CD4-positive, alpha-beta T cell (primary cell): ENCODE measurements at regions not wholly inside any gene's neighbourhood (a gene's known extent, or its start where the extent isn't known, plus 50 kb on each side); places are given as distances from the start of the nearest gene placed in this dataset.

Experiments
- ATAC-seq: fragments of 200-7000 bp; cut with Tn5 transposase; one replicate; pipeline ENCODE4 v1.10.0; 2022; ENCODE audit warnings: mild to moderate bottlenecking; ENCODE audit not compliant: poor library complexity
- CTCF ChIA-PET: fragments of 350-600 bp; sonication (Branson Sonifier 250); formaldehyde crosslinking; loops from one replicate; lab custom pipeline; 2021; ENCODE audit warnings: antibody characterized with exemption, inconsistent platforms; lab: Charles Lee
- POLR2A ChIA-PET: fragments of 350-600 bp; sonication (Branson Sonifier 250); formaldehyde crosslinking; loops from one replicate; lab custom pipeline; 2021; ENCODE audit warnings: antibody characterized with exemption, inconsistent platforms; lab: Charles Lee
- DNase-seq, 14 experiments: peaks; one replicate each; pipeline ENCODE4 v3.0.0-alpha.2; 2013 to 2020; ENCODE audit warnings: mixed read lengths in 2 of 14
- H3K27ac ChIP-seq, 2 donors: one replicate each; pipeline versions ENCODE4 v1.5.1 to v1.7.0; 2013; ENCODE audit warnings: low read length in 2 of 2, low read depth in 1 of 2, mild to moderate bottlenecking in 1 of 2
- H3K27me3 ChIP-seq, 2 experiments: 1 replicate in 1 of 2; 2 replicates in 1 of 2; pipeline versions ENCODE4 v1.6.1 to v1.7.0; 2013; ENCODE audit warnings: low read length in 2 of 2, control low read depth in 1 of 2, mild to moderate bottlenecking in 1 of 2, moderate library complexity in 1 of 2; ENCODE audit not compliant: insufficient read depth in 2 of 2, control insufficient read depth in 1 of 2
- H3K36me3 ChIP-seq: one replicate; pipeline ENCODE4 v1.6.1; 2013; ENCODE audit warnings: low read length, control low read depth; ENCODE audit not compliant: insufficient read depth
- H3K4me1 ChIP-seq: one replicate; pipeline ENCODE4 v1.6.1; 2013; ENCODE audit warnings: low read length, control low read depth; ENCODE audit not compliant: insufficient read depth
- H3K4me3 ChIP-seq: one replicate; pipeline ENCODE4 v1.5.1; 2013; ENCODE audit warnings: mild to moderate bottlenecking, low read length, moderate library complexity
- H3K9me3 ChIP-seq, 2 experiments: 1 replicate in 1 of 2; 2 replicates in 1 of 2; pipeline versions ENCODE4 v1.6.1 to v1.7.0; 2013; ENCODE audit warnings: low read length in 2 of 2, mild to moderate bottlenecking in 2 of 2, control low read depth in 1 of 2, moderate library complexity in 1 of 2; ENCODE audit not compliant: control insufficient read depth in 1 of 2, insufficient read depth in 1 of 2
- H3K27ac Mint-ChIP-seq: one replicate; pipeline ENCODE4 v1.8.0; 2020; ENCODE audit warnings: mixed read lengths
- H3K27me3 Mint-ChIP-seq: one replicate; pipeline ENCODE4 v1.8.0; 2021; ENCODE audit warnings: mixed read lengths
- H3K36me3 Mint-ChIP-seq: one replicate; pipeline ENCODE4 v1.8.0; 2021; ENCODE audit warnings: low read depth, mixed read lengths
- H3K4me1 Mint-ChIP-seq: one replicate; pipeline ENCODE4 v1.8.0; 2021; ENCODE audit warnings: low read depth, mixed read lengths
- H3K4me3 Mint-ChIP-seq: one replicate; pipeline ENCODE4 v1.8.0; 2020; ENCODE audit warnings: mild to moderate bottlenecking, mixed read lengths
- H3K9me3 Mint-ChIP-seq: one replicate; pipeline ENCODE4 v1.8.0; 2020; ENCODE audit warnings: mixed read lengths
- CTCF ChIP-seq: fragments of 200-600 bp; IDR thresholded peaks from one replicate; pipeline ENCODE4 v1.8.0; 2022; ENCODE audit warnings: antibody characterized with exemption, mild to moderate bottlenecking
- intact Hi-C, 2 experiments: fragments of 100-400 bp; cut with DNase I in 1 of 2; cut with micrococcal nuclease in 1 of 2; formaldehyde crosslinking; loops; one replicate each; pipeline versions ENCODE4 v1.15.1 to v1.9.0; 2023 to 2025; cut with DNase I, micrococcal nuclease

- H3K9me3 Mint-ChIP-seq, result peaks cover 18% of the 10 kb centered on the region
- H3K36me3 Mint-ChIP-seq, result no peaks in the 10 kb centered on the region
- no peak overlapping the region for H3K27ac Mint-ChIP-seq
- ChIA-PET POLR2A (no interaction called here), CTCF (no interaction called here)
- H3K4me3 Mint-ChIP-seq, result no peak overlapping the region
- no peaks in the 10 kb centered on the region for H3K27me3 Mint-ChIP-seq
- no peak overlapping the region for H3K27ac ChIP-seq
- ATAC-seq (no peak), DNase-seq (no peak)
- H3K36me3 ChIP-seq, result no peaks in the 10 kb centered on the region
- peaks cover 17 to 35% of the 10 kb centered on the region in 2 experiments for H3K9me3 ChIP-seq
- no peak overlapping the region for H3K4me3 ChIP-seq
- no peak for TF ChIP-seq CTCF
- H3K4me1 ChIP-seq, result no peaks in the 10 kb centered on the region
- no peaks in the 10 kb centered on the region for H3K4me1 Mint-ChIP-seq
- intact Hi-C loops, result no loop called here
- no peaks in the 10 kb centered on the region for H3K27me3 ChIP-seq
Observed at GRCh38 chr19:57027360-57027759, 92.4 kb upstream of the USP29 start.

GRCh38 chr19:57028804-57029525 lies 90.8 kb upstream of the USP29 start:
- ATAC-seq (no peak), DNase-seq (no peak)
- Mint-ChIP-seq H3K27me3 (no peaks in the 10 kb centered on the region), H3K4me1 (no peaks in the 10 kb centered on the region), H3K4me3 (no peak overlapping the region), H3K36me3 (no peaks in the 10 kb centered on the region), H3K27ac (no peak overlapping the region), H3K9me3 (peaks cover 23% of the 10 kb centered on the region)
- H3K27ac ChIP-seq, result no peak overlapping the region
- TF ChIP-seq CTCF, result no peak
- H3K4me1 ChIP-seq, result no peaks in the 10 kb centered on the region
- no peaks in the 10 kb centered on the region for H3K27me3 ChIP-seq
- CTCF ChIA-PET, result no interaction called here
- peaks cover 20 to 42% of the 10 kb centered on the region in 2 experiments for H3K9me3 ChIP-seq
- no peaks in the 10 kb centered on the region for H3K36me3 ChIP-seq
- POLR2A ChIA-PET, result interaction anchor here (0.7 kb wide), 1 partner anchor 679 kb away, joined by 3 read pairs; no protein-coding TSS in a partner anchor
- H3K4me3 ChIP-seq, result no peak overlapping the region
- intact Hi-C loops, result no loop called here

GRCh38 chr19:57031106-57031505 lies 88.7 kb upstream of the USP29 start:
- no peak for TF ChIP-seq CTCF
- H3K4me3 ChIP-seq, result no peak overlapping the region
- ATAC-seq, result no peak
- H3K4me3 Mint-ChIP-seq, result no peak overlapping the region
- ChIA-PET POLR2A (no interaction called here), CTCF (no interaction called here)
- no peaks in the 10 kb centered on the region for H3K4me1 ChIP-seq
- H3K27ac Mint-ChIP-seq, result no peak overlapping the region
- no peaks in the 10 kb centered on the region for H3K27me3 ChIP-seq
- H3K27ac ChIP-seq, result no peak overlapping the region
- H3K36me3 ChIP-seq, result no peaks in the 10 kb centered on the region
- no peaks in the 10 kb centered on the region for H3K4me1 Mint-ChIP-seq
- intact Hi-C loops, result no loop called here
- H3K9me3 ChIP-seq, result peaks cover 17 to 52% of the 10 kb centered on the region in 2 experiments
- no peaks in the 10 kb centered on the region for H3K36me3 Mint-ChIP-seq
- no peaks in the 10 kb centered on the region for H3K27me3 Mint-ChIP-seq
- no peak for DNase-seq
- peaks cover 21% of the 10 kb centered on the region for H3K9me3 Mint-ChIP-seq
